M059J (cell line): ENCODE measurements at regions not wholly inside any gene's neighbourhood (a gene's known extent, or its start where the extent isn't known, plus 50 kb on each side); places are given as distances from the start of the nearest gene placed in this dataset.

Experiments
- DNase-seq: peaks from one replicate; pipeline ENCODE4 v3.0.0-alpha.2; 2012; ENCODE audit warnings: low read depth

- no peak for DNase-seq
Observed at GRCh38 chr22:47460176-47460575, 697.7 kb downstream of the TBC1D22A start.

DNA sequence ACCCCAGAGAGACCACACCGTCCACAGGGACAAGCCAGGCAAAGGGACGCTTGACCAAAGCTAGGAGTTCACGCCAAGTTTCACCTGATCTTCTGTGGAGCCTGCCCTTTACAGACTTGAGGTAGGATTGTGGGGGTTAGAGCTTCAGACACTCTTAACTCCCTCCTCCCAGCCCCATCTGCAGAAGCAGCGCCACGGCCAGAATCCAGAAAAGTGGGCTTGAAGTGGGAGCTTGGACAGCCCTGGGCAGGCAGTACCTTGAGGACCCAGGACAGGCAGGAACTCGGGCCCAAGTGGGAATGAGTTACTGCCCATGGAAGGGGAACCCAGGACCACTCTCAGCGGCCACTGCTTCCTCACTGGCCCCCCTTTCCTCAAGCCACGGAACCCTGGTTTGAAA lies 695.9 kb downstream of the TBC1D22A start:
- no peak for DNase-seq

GRCh38 chr22:47457509-47458300 lies 695.3 kb downstream of the TBC1D22A start:
- DNase-seq, result no peak

DNA sequence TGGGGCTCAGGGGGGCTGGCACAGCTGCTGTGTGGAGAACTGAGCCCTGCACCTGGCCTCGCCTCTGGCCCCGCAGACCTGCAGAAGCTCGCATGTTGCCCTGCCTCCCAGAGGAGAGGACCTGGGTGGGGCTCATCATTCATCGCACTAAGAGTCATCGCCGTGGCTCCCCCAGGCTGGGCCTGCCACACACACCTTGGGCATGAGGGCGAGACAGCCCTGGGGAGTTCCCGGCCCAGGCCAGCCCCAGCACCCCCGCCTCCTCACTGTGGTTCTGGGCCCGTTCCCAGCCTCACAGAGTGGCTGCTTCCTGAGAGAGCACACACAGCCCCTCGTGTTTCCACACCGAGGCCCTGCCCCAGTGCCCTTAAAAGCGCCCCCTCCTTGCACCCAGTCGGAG lies 694.6 kb downstream of the TBC1D22A start:
- DNase-seq, result no peak

DNA sequence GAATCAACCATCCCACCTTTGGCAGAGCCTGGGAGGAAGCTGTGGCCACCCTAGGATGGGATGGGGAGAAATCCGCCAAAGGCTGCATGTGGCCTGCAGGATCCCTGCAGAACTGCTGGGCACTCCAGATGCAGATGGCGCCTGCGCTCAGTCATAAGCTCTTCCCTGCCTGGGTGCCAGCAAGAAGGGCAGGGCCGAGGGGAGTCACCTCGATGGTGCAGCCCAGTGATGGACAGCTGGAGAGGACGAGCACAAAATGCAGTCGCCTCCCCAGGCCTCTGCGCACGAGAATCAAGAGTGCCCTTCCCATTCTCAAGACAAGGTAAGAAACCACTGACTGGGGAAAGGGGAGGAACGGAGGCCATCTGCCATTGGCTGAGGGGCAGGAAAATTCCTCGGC lies 693.6 kb downstream of the TBC1D22A start:
- DNase-seq, result no peak

DNA sequence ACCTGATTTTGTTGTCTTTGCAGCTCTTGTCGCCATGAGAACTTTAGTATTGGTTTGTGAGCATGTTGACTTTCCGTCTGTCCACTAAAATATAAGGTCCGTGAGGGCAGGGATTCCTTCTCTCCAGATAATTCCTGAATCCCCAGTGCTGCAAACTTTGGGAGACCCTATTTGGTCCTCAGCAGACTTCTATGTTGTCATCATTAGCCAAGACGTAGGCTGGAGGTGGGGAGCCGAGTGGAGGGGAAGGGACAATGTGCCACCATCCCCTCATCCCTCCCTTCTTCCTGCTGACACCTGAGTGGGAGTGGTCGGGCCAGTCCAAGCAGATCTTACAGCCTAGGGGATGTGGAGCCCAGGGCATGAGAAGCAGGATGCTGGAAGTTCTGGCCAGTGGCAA lies 690.6 kb downstream of the TBC1D22A start:
- DNase-seq, result no peak

GRCh38 chr22:47452184-47452583 lies 689.7 kb downstream of the TBC1D22A start:
- peak; percentile 3 for DNase-seq

GRCh38 chr22:47450876-47451475 lies 688.5 kb downstream of the TBC1D22A start:
- DNase-seq, result no peak

- no peak for DNase-seq
Observed at GRCh38 chr22:47449508-47450270, 687.2 kb downstream of the TBC1D22A start.

GRCh38 chr22:47448231-47449223 lies 686.1 kb downstream of the TBC1D22A start:
- no peak for DNase-seq

DNA sequence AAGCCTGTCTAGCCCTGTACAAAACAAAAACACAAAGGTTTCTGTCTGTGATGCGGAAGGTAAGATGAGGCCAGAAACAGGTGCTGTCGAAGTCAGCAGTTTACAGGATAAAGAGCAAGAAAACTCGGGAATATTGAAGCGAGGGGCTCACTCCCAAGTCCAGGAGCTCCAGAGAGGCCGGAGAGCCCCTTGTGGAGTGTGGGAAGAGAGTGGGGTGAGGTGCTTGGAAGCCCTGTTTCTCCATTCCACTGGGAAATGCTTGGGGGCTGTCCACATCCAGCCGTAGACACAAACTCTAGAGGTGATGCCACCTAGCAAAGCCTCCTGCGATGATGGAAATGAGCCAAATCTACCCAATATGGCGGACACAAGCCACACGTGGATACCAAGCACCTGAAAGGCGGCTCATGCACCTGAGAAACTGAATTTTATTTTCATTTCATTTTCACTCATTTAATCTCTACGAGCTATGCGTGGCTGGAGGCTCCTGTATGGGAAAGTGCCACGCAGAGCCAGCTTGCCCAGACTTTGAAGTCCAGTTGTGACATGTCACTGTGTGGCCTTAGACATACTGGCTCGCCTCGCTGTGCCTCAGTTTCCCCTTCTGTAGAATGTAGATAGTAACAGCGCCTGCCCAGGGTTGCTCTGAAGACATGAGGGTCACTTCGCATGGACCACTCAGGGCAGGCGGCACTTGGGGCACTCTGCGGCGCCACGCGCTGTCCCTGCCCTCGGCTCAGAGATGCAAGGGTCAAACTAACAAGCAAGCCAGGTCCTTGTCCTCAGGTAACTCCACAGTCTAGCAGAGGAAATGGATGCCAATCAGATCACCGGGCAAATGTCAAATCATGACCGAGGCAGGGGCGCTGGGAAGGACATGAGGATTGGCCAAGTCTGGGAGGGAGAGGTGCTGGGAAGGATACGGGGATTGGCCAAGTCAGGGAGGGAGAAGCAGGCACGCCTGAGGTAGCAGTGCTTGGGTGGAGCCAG lies 684.7 kb downstream of the TBC1D22A start:
- DNase-seq, result no peak

DNA sequence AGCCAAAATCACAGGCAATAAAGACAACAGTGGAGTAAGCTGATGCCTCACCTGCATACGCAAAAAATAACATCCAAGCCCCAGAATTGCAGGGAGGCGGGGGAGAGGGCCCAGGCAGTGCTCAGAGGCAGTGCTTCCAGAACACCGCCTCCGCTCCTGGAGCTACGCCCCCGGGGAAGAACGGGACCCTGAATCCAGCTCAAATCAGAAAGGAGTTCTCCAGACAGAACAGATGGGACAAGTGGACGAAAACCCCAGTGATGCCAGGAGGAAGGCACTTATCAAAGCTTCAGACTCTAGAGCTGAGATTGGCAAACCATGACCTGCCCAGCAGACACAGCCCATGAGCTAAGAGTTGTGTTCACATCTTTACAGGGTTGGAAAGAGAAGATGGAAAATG lies 683.9 kb downstream of the TBC1D22A start:
- no peak for DNase-seq

- no peak for DNase-seq
Observed at GRCh38 chr22:47445716-47446290, 683.4 kb downstream of the TBC1D22A start.

DNA sequence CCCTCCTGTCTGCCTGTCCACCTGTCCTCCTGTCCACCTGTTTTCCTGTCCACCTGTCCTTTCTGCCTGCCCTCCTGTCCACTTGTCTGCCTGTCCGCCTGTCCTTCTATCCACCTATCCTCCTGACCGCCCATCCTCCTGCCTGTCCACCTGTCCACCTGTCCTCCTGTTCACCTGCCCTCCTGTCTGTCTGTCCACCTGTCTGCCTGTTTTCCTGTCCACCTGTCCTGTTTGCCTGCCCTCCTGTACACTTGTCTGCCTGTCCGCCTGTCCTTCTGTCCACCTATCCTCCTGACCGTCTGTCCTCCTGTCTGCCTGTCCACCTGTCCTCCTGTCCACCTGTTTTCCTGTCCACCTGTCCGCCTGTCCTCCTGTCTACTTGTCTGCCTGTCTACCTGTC lies 682.8 kb downstream of the TBC1D22A start:
- DNase-seq, result no peak

GRCh38 chr22:47444746-47445065 lies 682.3 kb downstream of the TBC1D22A start:
- no peak for DNase-seq

GRCh38 chr22:47443836-47444745 lies 681.6 kb downstream of the TBC1D22A start:
- no peak for DNase-seq

DNA sequence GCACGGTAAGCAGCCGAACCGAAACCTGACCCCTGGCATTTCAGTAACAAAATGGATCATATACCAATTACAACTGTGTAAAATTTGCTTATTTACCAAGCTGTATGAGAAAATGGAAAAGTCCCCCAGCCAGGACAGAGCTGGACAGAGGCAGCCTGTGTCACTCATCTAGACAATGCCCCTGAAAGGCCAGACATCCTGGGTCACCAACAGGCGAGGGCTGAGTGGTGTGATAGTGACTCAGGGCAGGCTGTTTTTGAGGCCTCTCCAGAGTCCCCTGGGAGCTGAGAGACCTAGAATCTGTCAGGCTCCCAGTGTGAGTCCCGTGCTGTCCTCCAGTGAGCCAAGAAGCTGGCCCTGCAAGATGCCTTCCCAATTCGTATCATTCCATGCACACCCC lies 680.4 kb downstream of the TBC1D22A start:
- DNase-seq, result no peak

DNA sequence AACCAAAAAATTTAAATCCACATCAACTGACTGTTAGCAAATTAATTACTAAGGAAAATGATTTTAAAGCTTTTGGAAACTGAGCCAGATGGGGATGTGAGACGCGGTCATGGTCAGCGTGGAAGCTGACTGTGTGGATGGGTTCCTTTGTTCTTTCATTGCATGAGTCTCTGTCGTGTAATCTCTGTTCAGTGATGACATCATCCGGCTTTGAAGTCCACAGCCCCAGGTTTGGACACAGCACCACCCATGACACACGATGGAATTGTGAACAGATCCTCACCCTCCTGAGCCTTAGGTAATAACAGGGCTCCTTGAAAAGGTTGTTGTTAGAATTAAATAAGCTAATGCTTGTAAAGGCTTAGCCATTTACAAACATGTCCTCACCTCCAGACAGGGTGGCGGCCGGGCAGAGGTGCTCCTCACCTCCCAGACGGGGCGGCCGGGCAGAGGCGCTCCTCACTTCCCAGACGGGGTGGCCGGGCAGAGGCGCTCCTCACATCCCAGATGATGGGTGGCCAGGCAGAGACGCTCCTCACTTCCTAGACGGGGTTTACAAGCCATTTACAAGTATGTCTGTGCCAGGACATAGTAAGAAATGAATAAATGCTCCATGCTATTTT lies 677.3 kb downstream of the TBC1D22A start:
- no peak for DNase-seq

- DNase-seq, result no peak
Observed at GRCh38 chr22:47437636-47438035, 675.2 kb downstream of the TBC1D22A start.
